ENCODE measurements at regions not wholly inside any gene's neighbourhood (a gene's known extent, or its start where the extent isn't known, plus 50 kb on each side); places are given as distances from the start of the nearest gene placed in this dataset.

- H3K4me1 Mint-ChIP-seq (ENCODE audit: low read depth): no peaks in the 10 kb centered on the region
- no peak overlapping the region for H3K27ac Mint-ChIP-seq
- H3K36me3 Mint-ChIP-seq (ENCODE audit: low read depth): no peaks in the 10 kb centered on the region
- no peaks in the 10 kb centered on the region for H3K27me3 Mint-ChIP-seq
- intact Hi-C loops (cut with micrococcal nuclease): no loop called here
- no peak overlapping the region for H3K4me3 Mint-ChIP-seq
- peaks cover 32% of the 10 kb centered on the region for H3K9me3 Mint-ChIP-seq
Observed at GRCh38 chr4:104146048-104146447, 348.6 kb downstream of the CXXC4 start.

- H3K27me3 Mint-ChIP-seq: no peaks in the 10 kb centered on the region
- no peaks in the 10 kb centered on the region for H3K4me1 Mint-ChIP-seq (ENCODE audit: low read depth)
- no peak overlapping the region for H3K27ac Mint-ChIP-seq
- intact Hi-C loops (cut with micrococcal nuclease): no loop called here
- no peaks in the 10 kb centered on the region for H3K36me3 Mint-ChIP-seq (ENCODE audit: low read depth)
- H3K4me3 Mint-ChIP-seq: no peak overlapping the region
- H3K9me3 Mint-ChIP-seq: peaks cover 14% of the 10 kb centered on the region
Observed at GRCh38 chr4:104138116-104138515, 356.6 kb downstream of the CXXC4 start.

- Mint-ChIP-seq H3K27ac (no peak overlapping the region), H3K4me3 (no peak overlapping the region), H3K9me3 (peaks cover 9% of the 10 kb centered on the region), H3K36me3 (ENCODE audit: low read depth) (no peaks in the 10 kb centered on the region), H3K27me3 (no peaks in the 10 kb centered on the region), H3K4me1 (ENCODE audit: low read depth) (no peaks in the 10 kb centered on the region)
- intact Hi-C loops (cut with micrococcal nuclease): no loop called here
Observed at GRCh38 chr4:104129243-104129642, 365.5 kb downstream of the CXXC4 start.

GRCh38 chr4:104128850-104129213 is 365.9 kb downstream of the CXXC4 start:
- Mint-ChIP-seq H3K4me1 (ENCODE audit: low read depth) (no peaks in the 10 kb centered on the region), H3K4me3 (no peak overlapping the region), H3K27ac (no peak overlapping the region), H3K9me3 (peaks cover 11% of the 10 kb centered on the region), H3K27me3 (no peaks in the 10 kb centered on the region), H3K36me3 (ENCODE audit: low read depth) (no peaks in the 10 kb centered on the region)
- intact Hi-C loops (cut with micrococcal nuclease): no loop called here

- Mint-ChIP-seq H3K27me3 (no peaks in the 10 kb centered on the region), H3K9me3 (peaks cover 17% of the 10 kb centered on the region), H3K4me1 (ENCODE audit: low read depth) (no peaks in the 10 kb centered on the region), H3K4me3 (no peak overlapping the region), H3K36me3 (ENCODE audit: low read depth) (no peaks in the 10 kb centered on the region), H3K27ac (no peak overlapping the region)
- intact Hi-C loops (cut with micrococcal nuclease): no loop called here
Observed at GRCh38 chr4:104128031-104128849, 366.5 kb downstream of the CXXC4 start.

- Mint-ChIP-seq H3K9me3 (peaks cover 37% of the 10 kb centered on the region), H3K4me1 (ENCODE audit: low read depth) (no peaks in the 10 kb centered on the region), H3K27ac (no peak overlapping the region), H3K27me3 (no peaks in the 10 kb centered on the region), H3K4me3 (no peak overlapping the region), H3K36me3 (ENCODE audit: low read depth) (no peaks in the 10 kb centered on the region)
- intact Hi-C loops (cut with micrococcal nuclease): no loop called here
Observed at GRCh38 chr4:104123021-104123420, 371.7 kb downstream of the CXXC4 start.

- Mint-ChIP-seq H3K36me3 (ENCODE audit: low read depth) (no peaks in the 10 kb centered on the region), H3K9me3 (peaks cover 49% of the 10 kb centered on the region), H3K27me3 (no peaks in the 10 kb centered on the region), H3K27ac (no peak overlapping the region), H3K4me1 (ENCODE audit: low read depth) (no peaks in the 10 kb centered on the region), H3K4me3 (no peak overlapping the region)
- intact Hi-C loops (cut with micrococcal nuclease): no loop called here
Observed at GRCh38 chr4:104117776-104118175, 376.9 kb downstream of the CXXC4 start.

- no peak overlapping the region for H3K27ac Mint-ChIP-seq
- H3K4me1 Mint-ChIP-seq (ENCODE audit: low read depth): no peaks in the 10 kb centered on the region
Observed at GRCh38 chr4:104113850-104114249, 380.8 kb downstream of the CXXC4 start.

GRCh38 chr4:104099141-104099540 is 379.4 kb upstream of the TACR3 start:
- Mint-ChIP-seq H3K36me3 (ENCODE audit: low read depth) (no peaks in the 10 kb centered on the region), H3K4me1 (ENCODE audit: low read depth) (no peaks in the 10 kb centered on the region), H3K27ac (no peak overlapping the region), H3K9me3 (peaks cover 71% of the 10 kb centered on the region), H3K27me3 (no peaks in the 10 kb centered on the region), H3K4me3 (no peak overlapping the region)
- intact Hi-C loops (cut with micrococcal nuclease): no loop called here

More at GRCh38 chr4:104113850-104114249, 380.8 kb downstream of the CXXC4 start:
- Mint-ChIP-seq H3K9me3 (peaks cover 38% of the 10 kb centered on the region), H3K4me3 (no peak overlapping the region), H3K36me3 (ENCODE audit: low read depth) (no peaks in the 10 kb centered on the region), H3K27me3 (no peaks in the 10 kb centered on the region)
- intact Hi-C loops (cut with micrococcal nuclease): no loop called here

GRCh38 chr4:104093247-104093646 is 373.5 kb upstream of the TACR3 start:
- H3K9me3 Mint-ChIP-seq: peaks cover 48% of the 10 kb centered on the region
- intact Hi-C loops (cut with micrococcal nuclease): no loop called here
- H3K36me3 Mint-ChIP-seq (ENCODE audit: low read depth): no peaks in the 10 kb centered on the region

GRCh38 chr4:104073229-104073628 is 353.4 kb upstream of the TACR3 start:
- H3K4me1 Mint-ChIP-seq (ENCODE audit: low read depth): no peaks in the 10 kb centered on the region
- intact Hi-C loops (cut with micrococcal nuclease): no loop called here
- H3K27me3 Mint-ChIP-seq: no peaks in the 10 kb centered on the region
- no peak overlapping the region for H3K4me3 Mint-ChIP-seq
- H3K27ac Mint-ChIP-seq: no peak overlapping the region
- H3K36me3 Mint-ChIP-seq (ENCODE audit: low read depth): no peaks in the 10 kb centered on the region
- no peaks in the 10 kb centered on the region for H3K9me3 Mint-ChIP-seq

More at GRCh38 chr4:104093247-104093646, 373.5 kb upstream of the TACR3 start:
- no peaks in the 10 kb centered on the region for H3K4me1 Mint-ChIP-seq (ENCODE audit: low read depth)
- no peak overlapping the region for H3K4me3 Mint-ChIP-seq
- H3K27ac Mint-ChIP-seq: no peak overlapping the region
- no peaks in the 10 kb centered on the region for H3K27me3 Mint-ChIP-seq

GRCh38 chr4:104066533-104066932 is 346.7 kb upstream of the TACR3 start:
- H3K36me3 Mint-ChIP-seq (ENCODE audit: low read depth): no peaks in the 10 kb centered on the region
- intact Hi-C loops (cut with micrococcal nuclease): no loop called here
- H3K4me1 Mint-ChIP-seq (ENCODE audit: low read depth): no peaks in the 10 kb centered on the region
- no peak overlapping the region for H3K4me3 Mint-ChIP-seq
- H3K27ac Mint-ChIP-seq: no peak overlapping the region
- no peaks in the 10 kb centered on the region for H3K9me3 Mint-ChIP-seq
- no peaks in the 10 kb centered on the region for H3K27me3 Mint-ChIP-seq

- H3K36me3 Mint-ChIP-seq (ENCODE audit: low read depth): no peaks in the 10 kb centered on the region
- no peaks in the 10 kb centered on the region for H3K27me3 Mint-ChIP-seq
- intact Hi-C loops (cut with micrococcal nuclease): loop anchor here (5.0 kb wide), 1 partner anchor 797 kb away; no protein-coding TSS in a partner anchor
- no peaks in the 10 kb centered on the region for H3K4me1 Mint-ChIP-seq (ENCODE audit: low read depth)
- no peak overlapping the region for H3K27ac Mint-ChIP-seq
- no peak overlapping the region for H3K4me3 Mint-ChIP-seq
- H3K9me3 Mint-ChIP-seq: no peaks in the 10 kb centered on the region
Observed at GRCh38 chr4:104064646-104065577, 345.1 kb upstream of the TACR3 start.

- Mint-ChIP-seq H3K9me3 (no peaks in the 10 kb centered on the region), H3K27me3 (no peaks in the 10 kb centered on the region), H3K36me3 (ENCODE audit: low read depth) (no peaks in the 10 kb centered on the region), H3K4me3 (no peak overlapping the region), H3K27ac (no peak overlapping the region), H3K4me1 (ENCODE audit: low read depth) (no peaks in the 10 kb centered on the region)
- intact Hi-C loops (cut with micrococcal nuclease): loop anchor here (5.0 kb wide), 1 partner anchor 799 kb away; no protein-coding TSS in a partner anchor
Observed at GRCh38 chr4:104063341-104063740, 343.6 kb upstream of the TACR3 start.

Data from dendritic cell treated with granulocyte-macrophage colony-stimulating factor and Interleukin-4, amounts not matched to agents 40 ng/mL and 50 ng/mL, for 4 days (primary cell).